GM23338 (cell line): ENCODE measurements at regions not wholly inside any gene's neighbourhood (a gene's known extent, or its start where the extent isn't known, plus 50 kb on each side); places are given as distances from the start of the nearest gene placed in this dataset.

ENCODE experiments used
- CTCF ChIP-seq, 2 experiments: fragments of 200-600 bp in 1 of 2; sonication (generic) in 1 of 2; conservative IDR thresholded peaks; 2 replicates each; pipeline versions ENCODE4 v1.5.1 to v1.6.1; 2016 to 2017; ENCODE audit warnings: antibody characterized with exemption in 2 of 2, low read depth in 2 of 2, mild to moderate bottlenecking in 2 of 2, moderate library complexity in 1 of 2
- ETS1 ChIP-seq: IDR thresholded peaks from 2 replicates; pipeline ENCODE4 v1.6.1; 2016; ENCODE audit warnings: antibody characterized with exemption
- EZH2 ChIP-seq: fragments of 200-600 bp; sonication (generic); IDR thresholded peaks from one replicate; pipeline ENCODE4 v1.8.0; 2017; ENCODE audit warnings: antibody characterized with exemption, mild to moderate bottlenecking, low read depth; ENCODE audit not compliant: unreplicated experiment
- POLR2AphosphoS5 ChIP-seq: IDR thresholded peaks from 2 replicates; pipeline ENCODE4 v1.6.1; 2016; ENCODE audit warnings: antibody characterized with exemption, low read depth

- TF ChIP-seq ETS1 (no peak), POLR2AphosphoS5 (no peak), CTCF (conservative IDR thresholded peaks at IDR 0.05; ENCODE audit: low read depth in 2 of 2) (no peak), EZH2 (no peak)
Observed at GRCh38 chr2:207475546-207475945, 54.2 kb upstream of the CREB1 start.
